HG02981 (cell line): ENCODE measurements at regions not wholly inside any gene's neighbourhood (a gene's known extent, or its start where the extent isn't known, plus 50 kb on each side); places are given as distances from the start of the nearest gene placed in this dataset.
"Not testable (repeated sequence)": the region's sequence is repeated elsewhere in the genome, so short reads cannot be mapped to it uniquely, and the experiment has no call there.

Experiments
- ATAC-seq: cut with Tn5 transposase; IDR thresholded peaks from one replicate; pipeline ENCODE4 v1.9.1; 2021; ENCODE audit warnings: mild to moderate bottlenecking, moderate library complexity; ENCODE audit not compliant: unreplicated experiment

DNA sequence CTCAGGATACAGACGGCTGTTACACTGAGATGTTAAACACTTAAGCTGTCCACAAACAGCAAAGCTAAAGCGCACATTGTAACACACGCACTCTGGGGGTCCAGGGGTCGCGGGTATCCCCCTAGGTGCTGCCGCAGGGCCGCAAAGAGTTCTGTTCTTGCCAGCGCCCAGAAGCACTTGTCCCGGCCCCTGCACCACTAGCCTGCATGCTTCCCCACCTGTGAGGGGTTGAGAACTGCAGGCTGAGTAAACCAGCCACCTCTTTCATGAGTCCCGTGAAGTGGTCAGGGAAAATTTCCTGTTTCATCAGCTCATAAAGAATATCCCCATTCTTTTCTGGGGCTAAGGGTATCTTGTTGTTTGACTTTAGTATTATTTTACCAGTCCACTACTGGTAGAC is 154.4 kb upstream of the FBXL17 start:
- no peak for ATAC-seq

DNA sequence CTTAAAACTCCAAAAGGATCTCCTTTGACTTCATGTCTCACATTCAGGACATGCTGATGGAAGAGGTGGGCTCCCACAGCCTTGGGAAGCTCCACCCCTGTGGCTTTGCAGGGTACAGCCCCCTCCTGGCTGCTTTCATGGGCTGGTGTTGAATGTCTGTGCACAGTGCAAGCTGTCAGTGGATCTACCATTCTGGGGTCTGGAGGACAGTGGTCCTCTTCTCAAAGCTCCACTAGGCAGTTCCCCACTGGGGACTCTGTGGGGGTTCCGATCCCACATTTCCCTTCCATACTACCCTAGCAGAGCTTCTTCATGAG is 150.2 kb upstream of the FBXL17 start:
- ATAC-seq: not testable (repeated sequence)

DNA sequence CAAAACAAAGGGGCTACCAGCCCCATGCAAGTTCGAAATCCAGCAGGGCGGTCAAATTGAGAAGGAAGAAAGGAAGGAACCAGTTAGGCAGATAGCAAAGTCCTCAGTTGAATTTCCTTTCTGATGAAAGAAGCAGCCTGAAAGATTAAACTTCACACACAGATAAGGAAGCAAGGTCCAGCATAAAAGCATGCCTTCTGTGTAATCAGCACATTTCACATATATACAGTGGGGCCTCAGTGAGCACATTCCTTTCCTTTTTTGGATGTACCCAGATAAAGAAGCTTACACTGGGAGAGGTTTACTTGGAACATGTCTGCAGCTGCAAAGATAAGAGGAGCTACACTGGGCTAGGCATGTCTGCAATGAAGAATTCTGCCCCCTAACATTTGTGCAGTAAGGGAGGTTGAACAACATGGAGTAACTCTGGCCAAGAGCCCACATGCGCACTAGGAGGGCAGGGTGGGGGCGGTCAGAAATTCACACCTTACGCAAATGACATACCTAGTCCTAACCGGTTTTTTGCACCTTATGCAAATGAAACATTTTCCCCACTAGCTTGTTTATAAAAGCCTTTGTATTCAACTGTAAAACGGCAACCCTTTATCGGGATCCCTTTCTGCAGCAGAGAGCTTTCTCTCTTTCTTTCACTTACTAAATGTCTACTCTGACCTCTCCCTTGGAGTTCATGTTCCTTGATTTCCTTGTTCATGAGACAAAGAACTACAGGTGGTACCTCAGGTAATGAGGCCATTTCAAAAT is 149.7 kb upstream of the FBXL17 start:
- no peak for ATAC-seq

DNA sequence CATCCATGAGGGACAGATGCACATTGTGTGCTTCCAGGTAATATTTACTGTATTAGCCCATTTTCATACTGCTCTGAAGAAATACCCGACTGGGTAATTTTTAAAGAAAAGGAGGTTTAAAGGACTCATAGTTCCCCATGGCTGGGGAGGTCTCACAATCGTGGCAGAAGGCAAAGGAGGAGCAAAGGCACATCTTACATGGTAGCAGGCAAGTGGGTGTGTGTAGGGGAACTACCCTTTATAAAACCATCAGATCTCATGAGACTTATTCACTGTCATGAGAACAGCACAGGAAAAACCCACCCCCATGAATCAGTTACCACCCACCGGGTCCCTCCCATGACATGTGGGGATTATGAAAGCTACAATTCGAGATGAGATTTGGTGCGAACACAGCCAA is 148.8 kb upstream of the FBXL17 start:
- ATAC-seq: no peak

DNA sequence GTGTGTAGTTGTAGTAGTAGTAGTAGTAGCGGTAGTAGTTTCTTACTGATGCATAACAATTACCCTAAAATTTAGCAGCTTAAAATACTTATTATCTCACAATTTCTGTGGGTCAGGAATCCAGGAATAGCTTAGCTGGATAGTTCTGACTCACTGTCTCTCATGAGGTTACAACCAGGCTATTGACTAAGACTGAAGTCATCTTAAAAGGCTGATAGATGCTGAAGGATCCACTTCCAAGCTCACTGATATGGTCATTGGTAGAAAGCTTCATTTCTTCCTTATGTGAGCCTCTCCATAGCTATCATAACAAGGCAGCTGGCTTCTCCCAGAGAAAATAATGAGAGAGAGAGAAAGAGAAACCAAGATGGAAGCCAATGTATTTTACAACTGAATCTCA is 147.5 kb upstream of the FBXL17 start:
- ATAC-seq: no peak

DNA sequence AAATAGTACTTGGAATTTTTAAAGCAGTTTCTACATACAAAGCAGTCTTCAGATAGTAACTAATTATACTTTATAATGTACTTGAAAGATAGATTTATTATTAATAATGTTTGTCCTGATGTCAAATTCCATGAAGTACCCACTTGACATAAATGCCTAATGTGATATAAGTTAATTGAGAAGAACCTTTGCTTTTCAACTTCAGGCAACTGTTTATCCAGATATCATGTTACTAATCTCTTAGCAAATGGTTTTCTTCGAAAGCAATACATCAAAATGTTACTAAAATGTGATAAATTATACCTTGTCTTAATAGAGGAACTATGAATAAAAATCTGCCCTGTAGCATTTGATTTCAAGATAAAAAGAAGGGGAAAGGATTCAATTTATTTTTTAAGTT is 146.8 kb upstream of the FBXL17 start:
- ATAC-seq: no peak

DNA sequence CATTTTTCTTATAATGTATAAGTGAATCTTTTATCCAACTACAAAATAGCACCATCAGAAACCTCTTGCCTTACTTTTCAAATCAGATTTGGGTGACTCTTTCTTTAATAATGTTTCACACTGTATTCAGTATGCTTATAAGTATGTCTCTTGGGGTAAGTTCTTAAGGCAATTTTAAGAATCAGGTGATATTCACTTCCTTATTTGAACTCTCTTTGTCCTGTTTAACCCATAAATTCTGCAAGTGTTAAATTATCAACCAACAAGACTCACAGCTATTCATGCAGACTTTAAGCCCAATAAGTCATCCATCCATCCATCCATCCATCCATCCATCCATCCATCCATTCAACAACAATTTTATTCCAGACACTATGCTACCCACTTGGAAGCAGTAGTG is 142.7 kb upstream of the FBXL17 start:
- ATAC-seq: no peak

DNA sequence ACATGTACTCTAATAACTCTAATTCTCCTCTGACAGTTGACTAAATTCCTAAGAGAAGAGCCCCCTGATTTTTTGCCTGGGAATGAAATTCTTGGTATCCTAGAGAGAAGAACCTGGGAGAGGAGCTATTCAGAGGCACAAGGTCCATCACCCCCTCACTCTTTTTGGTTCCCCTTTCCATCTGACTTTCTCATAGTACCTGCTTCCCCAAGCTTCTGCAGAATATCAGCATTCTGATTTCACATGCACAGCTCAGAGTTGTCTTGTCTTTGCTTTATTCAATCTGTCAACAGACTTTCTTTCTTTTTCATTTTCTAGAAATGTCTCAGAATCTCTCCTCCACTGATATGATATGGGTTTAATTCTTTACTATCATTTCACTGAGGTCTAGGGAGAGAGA is 141.5 kb upstream of the FBXL17 start:
- no peak for ATAC-seq

DNA sequence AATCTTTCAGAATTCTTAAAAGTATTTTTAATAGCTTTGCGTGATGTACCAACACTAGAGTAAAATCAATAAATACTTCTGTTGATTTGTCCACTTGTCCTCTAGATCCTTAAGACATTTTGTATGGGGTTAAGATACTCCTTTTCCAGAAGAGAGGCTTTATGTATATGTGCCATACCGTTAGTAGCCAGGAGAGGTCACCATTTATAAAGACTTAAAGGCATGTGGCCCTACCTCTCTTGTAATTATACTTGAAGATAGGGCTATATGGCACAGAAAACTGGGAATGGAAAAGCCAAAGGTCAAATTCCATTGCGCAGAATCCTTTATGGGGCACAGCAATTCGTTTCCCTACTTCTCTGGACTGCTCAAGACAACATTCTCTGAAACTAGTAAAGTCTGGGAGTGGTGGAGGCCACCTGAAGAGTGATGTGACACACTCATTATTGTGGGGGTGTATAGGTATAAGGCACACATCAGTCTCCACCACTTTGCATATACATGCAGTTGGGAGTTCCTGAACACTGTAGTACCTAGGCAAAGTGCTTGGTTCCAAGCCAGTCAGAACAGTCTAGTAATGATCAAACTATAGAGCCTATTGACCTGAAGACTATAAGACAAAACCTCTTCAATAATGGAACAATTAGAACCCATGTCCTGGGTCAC is 140.1 kb upstream of the FBXL17 start:
- peak; percentile 53 for ATAC-seq

DNA sequence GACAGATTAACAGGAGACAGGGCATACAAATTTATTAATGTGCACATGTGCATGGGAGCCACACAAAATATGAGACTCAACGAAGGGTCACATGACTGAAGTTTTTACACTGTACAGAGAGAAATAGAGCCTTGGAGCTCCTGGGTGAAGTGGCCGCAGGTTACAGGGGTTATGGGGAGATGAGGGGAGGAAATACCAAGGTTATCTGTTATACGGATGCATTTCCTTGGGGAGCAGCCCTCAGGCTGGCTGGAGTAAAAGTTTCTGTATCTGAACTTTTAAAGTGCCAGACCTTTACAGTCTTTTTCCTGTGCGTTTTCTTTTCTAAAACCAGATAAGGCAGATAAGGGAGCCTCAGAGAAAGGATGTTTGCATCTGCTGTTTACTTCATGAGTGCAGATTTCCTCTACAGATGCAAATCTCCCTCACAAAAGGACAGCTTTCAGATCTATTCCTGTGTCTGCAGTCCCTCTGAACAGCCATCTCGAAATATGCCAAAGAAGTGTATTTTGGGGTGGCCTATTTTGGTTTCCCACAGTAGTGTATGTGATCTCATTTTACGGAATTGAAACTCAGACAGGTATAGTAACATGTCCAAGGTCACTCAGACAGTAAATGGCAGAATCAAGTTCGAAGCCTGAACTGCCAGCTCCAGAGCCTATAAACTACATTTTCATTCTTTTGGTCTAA is 139.3 kb upstream of the FBXL17 start:
- ATAC-seq: peak; percentile 91

DNA sequence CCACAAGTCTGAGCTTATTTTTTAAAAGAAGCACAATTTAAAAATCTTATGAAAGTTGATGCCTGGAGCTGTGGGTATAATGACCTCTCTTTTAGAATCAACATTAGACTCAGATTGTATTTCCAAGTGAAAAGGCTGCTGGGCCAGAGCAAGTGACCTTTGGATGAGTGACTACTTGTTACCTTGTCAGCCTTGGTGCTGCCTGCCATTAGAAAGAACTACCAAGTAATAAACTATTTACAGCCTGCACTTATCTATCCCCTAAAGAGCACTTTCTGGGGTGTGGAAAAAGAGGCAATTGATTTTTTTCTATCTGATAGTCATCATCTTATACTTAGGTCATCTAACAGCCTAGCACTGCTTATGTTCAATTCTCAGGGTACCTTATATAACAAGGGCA is 134.9 kb upstream of the FBXL17 start:
- no peak for ATAC-seq

DNA sequence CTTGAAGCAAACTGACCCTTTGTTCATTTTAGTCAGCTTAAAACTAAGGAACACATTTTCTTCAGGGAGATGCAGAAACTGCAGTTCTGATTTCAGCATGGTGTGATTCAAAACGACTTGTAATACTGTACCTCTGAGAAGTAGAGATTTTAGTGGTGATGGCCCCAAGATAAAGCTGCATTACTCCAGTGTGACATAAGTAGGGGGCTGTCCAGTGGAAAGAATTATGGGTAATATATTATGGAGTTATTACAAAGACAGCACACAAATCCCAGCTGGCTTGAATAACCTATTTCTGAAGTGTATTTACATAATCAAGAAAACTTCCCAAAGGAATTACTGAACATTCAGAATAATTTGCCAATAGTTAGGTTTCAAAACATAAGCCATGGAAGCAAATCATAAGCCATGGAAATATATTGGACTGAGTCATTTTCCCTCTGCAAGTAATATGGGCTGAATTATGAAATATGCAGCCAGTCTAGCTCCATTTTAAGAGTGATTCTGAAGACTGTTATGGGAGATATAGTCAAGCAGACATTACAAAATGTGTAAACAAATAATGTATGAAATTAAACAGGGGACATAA is 133.7 kb upstream of the FBXL17 start:
- ATAC-seq: no peak

DNA sequence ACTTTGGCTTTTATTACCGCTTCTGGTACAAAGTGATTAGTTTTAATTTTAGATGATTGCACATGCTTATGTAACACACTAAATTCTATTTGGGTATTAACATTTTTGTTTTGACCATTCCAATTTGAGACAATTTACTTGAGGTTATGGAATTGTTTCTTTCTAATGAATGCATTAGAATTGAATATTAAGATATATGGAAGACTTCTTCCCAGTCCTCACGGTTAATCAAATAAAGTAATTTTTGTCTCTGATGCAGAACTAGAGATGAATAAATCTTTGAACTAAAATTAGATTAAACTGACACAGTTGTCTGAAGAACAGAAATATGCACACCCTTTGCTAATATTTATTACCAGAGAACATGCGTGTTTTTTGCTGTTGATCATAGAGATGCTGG is 127.1 kb upstream of the FBXL17 start:
- no peak for ATAC-seq

DNA sequence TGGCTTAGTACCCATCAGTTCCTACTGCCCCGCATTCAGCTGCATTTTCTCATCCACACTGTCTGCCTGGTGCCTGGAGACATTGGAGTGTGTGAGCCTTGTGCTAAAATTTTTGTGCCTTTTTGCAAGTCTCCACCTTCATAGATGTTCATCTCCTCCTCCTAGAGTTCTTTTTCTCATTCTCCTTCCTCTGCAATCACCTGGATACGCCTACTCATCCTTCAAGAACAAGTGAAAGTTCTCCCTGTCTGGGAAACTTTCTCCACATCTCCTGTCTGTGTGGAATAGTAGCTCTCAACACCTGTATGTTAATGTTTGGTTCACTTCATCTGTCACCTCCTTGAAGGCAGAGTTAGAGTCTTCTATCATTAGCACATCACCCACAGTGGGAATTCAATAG is 125.7 kb upstream of the FBXL17 start:
- no peak for ATAC-seq

DNA sequence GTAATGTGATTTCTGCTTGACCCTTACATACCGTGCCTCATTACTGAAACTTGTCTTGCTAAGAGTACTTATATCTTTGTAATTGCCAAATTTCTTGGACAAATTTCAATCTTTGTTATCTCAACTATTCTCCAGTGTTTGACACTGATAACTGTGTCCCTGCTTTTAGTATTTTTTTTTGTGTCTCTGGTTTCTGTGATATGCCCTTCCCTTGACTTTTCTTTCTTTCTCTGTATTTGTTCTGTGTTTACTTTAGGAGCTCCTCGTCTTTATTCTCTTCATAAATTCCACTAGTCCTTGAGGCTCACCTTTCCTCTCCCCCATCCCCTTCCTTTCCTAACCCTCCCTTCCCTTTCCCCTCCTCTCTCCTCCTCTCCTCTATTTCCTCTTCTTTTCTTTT is 123.7 kb upstream of the FBXL17 start:
- no peak for ATAC-seq

DNA sequence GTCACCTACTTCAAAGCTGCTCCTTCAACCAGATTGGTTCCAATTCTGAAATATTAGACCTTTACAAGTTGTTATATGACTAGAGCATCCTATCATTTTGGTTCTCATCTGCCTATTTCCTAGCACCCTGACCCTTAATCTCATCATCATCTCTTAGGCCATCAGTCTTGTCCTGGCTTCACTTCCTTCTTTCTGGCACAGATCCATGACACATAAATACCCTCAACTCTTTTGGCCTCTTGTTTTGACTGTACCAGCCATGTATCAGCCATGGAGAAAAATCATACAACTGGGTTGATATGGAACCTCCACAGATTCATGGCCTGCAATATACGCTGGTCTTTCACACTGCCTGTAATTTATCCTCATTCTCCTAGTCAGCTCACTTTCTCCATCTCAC is 123.1 kb upstream of the FBXL17 start:
- ATAC-seq: no peak

DNA sequence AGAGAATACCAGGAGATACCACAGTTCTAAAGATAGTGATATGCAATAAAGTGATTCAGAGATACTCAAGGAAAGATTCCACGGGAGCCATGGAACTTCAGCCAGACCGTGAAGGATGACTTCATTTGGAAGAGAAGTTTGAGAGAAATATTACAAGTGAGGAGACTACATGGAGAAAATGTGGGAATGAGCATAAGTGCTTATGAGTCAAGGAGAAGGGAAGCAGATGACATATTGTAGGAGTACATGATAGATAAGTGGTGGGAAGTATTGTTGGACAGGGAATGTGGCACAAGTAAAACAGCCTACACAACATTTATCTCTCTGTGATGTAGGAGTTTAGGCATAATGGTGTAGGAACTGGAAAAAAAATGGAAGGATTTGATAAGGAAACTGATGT is 122.1 kb upstream of the FBXL17 start:
- no peak for ATAC-seq

DNA sequence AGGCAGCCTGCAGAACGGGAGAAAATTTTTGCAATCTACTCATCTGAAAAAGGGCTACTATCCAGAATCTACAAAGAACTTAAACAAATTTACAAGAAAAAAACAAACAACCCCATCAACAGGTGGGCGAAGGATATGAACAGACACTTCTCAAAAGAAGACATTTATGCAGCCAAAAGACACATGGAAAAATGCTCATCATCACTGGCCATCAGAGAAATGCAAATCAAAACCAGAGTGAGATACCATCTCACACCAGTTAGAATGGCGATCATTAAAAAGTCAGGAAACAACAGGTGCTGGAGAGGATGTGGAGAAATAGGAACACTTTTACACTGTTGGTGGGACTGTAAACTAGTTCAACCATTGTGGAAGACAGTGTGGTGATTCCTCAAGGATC is 113.7 kb upstream of the FBXL17 start:
- ATAC-seq: not testable (repeated sequence)

DNA sequence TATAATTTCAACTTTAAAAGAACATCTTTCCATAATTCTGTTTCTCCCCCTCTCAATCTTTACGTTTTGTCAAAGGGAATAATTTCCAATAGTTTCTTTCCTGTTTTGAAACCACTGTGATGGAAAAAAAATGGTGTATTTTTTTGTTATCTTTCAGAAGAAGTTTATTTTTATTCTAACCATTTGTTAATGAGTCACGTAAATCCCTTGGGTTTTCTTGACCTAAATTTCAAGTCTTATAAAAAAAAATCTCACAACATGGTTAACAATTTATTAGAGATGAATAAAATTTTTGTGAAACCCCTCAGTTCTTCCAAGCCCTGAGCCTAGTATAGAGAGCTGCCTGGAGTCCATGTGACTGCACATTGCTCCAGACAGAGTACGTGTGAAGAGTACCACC is 106.1 kb upstream of the FBXL17 start:
- no peak for ATAC-seq

DNA sequence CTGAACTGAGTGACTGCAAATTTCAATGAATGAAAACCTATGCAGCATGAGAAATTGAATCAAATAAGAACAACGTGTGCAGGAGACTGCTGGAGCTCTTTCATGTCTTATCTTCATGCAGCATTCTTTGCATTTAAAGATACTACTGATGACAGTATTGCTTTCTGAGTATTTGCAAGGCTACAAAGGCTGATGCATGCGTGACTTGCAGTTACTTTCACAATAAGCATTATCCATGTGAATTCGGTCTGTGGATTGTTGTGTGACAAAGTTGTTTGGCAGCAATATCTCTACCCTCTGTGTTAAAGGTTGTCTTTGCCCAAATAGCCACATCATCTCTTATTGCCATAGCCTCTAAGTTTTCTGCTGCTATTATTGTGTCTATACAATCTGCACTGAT is 102.1 kb upstream of the FBXL17 start:
- ATAC-seq: no peak

DNA sequence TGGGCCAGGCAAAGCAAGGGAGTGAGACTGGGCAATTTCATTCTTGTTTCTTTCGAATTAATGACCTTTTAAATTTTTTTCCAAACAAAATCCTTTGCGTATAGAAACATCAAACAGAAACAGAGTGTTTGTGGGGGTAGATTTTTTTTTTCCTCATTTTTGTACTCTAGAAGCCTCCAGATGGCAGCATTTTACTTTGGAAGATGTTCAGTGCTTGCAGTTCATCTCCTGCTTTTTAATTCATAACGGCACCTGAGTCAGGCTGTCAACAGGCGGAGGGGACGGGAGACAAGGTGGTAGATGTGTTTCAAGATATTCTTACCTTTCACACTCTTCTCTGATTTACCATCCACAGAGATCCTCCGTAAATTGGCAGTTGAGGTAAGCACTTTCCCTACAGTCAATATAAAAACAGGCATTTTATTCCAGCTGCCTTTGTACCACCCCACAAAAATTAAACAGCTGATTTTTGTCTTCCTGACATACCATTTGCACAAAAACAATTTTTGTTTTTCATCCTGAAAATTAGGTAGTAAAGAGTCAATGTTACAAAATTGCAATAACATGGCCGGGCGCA is 99.5 kb upstream of the FBXL17 start:
- ATAC-seq: no peak

DNA sequence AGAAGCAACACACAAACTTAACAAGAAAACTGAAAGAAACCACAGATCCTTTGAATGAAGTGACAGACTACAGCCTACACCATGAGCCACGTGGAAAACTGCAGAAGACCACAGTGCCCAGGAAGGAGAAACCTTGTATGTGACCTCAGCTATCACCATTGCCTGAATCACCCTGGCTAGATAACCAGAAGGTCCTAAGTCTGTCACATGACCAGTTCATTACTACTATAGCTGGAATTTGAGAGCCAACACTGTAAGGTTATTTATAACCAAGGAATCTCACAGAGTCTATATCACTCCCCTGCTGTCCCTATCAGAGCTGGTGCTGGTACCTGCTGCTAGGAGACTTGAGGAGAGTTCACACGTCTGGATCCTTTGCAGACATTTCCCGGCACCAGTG is 90.3 kb upstream of the FBXL17 start:
- no peak for ATAC-seq
